Right kidney (tissue), 1 donor: ENCODE measurements at regions not wholly inside any gene's neighbourhood (a gene's known extent, or its start where the extent isn't known, plus 50 kb on each side); places are given as distances from the start of the nearest gene placed in this dataset.

Experiments
- DNase-seq: peaks from one replicate; pipeline ENCODE4 v3.0.0-alpha.2; 2016

DNA sequence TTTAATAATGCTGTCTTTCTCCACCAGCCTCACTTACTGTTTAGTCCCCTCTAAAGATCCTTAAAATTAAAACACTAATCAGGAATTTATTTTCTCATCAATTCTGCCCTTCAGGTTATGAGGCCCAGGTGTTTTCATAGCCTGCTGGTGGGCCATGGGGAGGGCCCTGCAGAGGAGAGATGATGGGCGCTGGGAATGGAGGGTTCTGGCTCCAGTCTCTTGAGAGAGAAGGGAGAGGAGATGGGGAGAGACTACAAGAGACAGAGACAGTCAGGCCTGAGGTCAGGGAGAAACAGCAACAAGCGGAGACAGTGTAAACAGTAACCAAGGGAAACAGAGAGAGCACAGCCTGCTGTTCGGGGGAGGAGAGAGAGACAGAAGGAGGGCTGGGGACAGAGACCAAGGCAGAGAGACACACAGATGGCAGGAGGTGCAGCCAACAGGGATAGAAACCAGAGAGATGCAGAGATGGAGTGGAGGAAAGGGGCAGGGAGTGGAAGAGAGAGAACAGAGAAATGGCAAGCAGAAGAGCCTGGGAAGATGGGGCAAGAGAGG is 187.3 kb upstream of the SYT13 start:
- no peak for DNase-seq

GRCh38 chr11:45472716-45473317 is 186.7 kb upstream of the SYT13 start:
- DNase-seq: no peak

- DNase-seq: no peak
Observed at GRCh38 chr11:45471266-45471665, 185.1 kb upstream of the SYT13 start.

DNA sequence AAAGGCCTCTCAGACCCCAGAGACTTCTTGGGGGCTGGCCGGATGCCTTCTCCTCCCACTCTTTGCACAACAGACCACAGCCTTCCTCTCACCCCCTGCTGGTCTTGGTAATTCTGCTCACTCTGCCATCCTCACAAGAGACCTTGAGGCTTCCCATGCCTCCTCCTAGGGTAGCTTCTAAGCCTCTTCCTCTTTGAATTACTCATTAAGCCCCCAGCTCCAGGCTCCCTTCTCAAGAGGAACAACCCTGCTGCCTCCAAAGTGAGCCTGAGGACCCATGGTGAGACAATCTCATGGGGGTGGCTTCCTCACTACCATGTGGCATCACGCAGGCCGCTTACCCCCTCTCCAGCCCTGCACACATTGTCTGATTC is 184.6 kb upstream of the SYT13 start:
- DNase-seq: no peak

GRCh38 chr11:45470151-45470793 is 184.1 kb upstream of the SYT13 start:
- no peak for DNase-seq

DNA sequence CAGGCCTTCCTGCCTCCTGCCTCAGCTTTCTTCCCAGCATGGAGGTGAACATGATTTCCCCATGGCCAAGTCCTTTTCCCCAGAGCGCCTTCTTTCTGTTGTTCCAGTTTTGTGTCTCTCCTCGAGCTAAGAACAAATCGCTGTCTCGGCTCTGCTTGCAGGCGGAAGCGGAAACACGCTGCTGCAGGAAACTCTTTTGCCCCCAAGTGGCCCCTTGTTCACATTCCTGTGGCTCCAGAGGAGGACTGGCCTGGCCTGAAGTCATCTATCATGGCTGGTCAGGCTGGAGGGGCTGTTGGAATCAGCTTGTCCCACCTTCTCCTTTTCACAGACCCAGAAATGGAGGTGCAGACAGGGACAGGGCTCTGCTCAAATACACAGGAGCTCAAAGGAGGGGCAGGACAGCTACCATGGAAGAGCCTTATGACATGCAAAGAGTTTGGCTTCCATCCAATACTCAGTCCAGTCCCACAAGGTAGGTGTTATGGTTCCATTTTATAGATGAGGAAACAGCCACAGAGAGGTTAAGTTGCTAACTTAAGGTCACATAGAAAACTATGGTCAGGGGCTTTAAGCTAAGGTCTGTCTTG is 182.2 kb upstream of the SYT13 start:
- peak; percentile 35 for DNase-seq

- no peak for DNase-seq
Observed at GRCh38 chr11:45463541-45463940, 177.4 kb upstream of the SYT13 start.

- DNase-seq: no peak
Observed at GRCh38 chr11:45461514-45461913, 175.4 kb upstream of the SYT13 start.

- no peak for DNase-seq
Observed at GRCh38 chr11:45459491-45459890, 173.3 kb upstream of the SYT13 start.

DNA sequence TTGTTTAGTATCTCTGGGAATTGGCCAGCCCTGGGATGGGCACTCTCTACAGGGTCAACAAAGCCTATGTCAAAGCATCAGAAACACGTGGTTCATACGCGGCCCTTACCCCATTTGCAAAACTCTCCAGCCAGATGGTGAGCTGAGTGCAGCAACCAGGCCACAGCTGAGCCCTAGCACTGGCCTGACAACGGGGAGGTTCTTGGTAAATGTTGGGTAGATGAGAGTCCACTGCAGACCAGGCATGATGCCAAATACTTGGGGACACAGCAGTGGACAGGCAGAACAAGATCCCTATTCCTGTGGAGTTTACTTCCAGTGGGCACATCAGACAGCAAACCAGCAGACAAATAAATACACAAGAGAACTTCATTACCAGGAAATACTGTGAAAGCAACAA is 172.1 kb upstream of the SYT13 start:
- DNase-seq: no peak

GRCh38 chr11:45457649-45458048 is 171.5 kb upstream of the SYT13 start:
- no peak for DNase-seq

GRCh38 chr11:45456686-45457085 is 170.5 kb upstream of the SYT13 start:
- DNase-seq: no peak

GRCh38 chr11:45455536-45455935 is 169.4 kb upstream of the SYT13 start:
- DNase-seq: no peak

GRCh38 chr11:45454917-45455401 is 168.8 kb upstream of the SYT13 start:
- DNase-seq: no peak

GRCh38 chr11:45453721-45454120 is 167.6 kb upstream of the SYT13 start:
- no peak for DNase-seq

DNA sequence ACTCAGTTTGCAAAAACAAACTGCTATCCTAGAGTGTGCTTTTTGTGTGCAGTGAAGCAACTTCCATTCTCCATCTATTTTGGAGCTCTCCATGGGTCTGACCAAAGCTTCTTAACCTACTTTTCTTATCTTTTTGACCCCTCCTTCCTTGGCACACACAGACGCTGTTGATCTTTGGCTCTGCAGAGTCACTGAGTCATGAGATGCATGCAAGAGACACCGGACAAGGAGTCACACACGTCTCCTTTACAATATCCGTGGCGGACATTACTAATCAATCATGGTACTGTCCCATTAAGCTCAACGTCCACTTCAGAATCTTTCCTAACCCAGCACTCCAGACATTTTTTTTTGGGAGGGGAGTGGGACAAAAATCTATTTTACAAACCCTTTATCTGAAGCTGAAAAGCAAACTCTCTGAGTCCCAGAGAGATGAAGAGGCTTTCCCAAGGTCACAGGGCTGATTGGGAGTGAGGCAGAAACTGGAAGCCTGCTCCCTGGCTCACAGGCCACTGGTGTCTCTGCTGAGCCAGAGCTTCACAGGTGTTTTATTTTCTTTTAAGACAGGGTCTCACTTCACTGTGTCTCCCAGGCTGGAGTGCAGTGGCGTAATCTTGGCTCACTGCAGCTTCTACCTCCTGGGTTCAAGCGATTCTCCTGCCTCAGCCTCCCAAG is 165.8 kb upstream of the SYT13 start:
- DNase-seq: no peak

- DNase-seq: no peak
Observed at GRCh38 chr11:45450189-45450588, 164.0 kb upstream of the SYT13 start.

DNA sequence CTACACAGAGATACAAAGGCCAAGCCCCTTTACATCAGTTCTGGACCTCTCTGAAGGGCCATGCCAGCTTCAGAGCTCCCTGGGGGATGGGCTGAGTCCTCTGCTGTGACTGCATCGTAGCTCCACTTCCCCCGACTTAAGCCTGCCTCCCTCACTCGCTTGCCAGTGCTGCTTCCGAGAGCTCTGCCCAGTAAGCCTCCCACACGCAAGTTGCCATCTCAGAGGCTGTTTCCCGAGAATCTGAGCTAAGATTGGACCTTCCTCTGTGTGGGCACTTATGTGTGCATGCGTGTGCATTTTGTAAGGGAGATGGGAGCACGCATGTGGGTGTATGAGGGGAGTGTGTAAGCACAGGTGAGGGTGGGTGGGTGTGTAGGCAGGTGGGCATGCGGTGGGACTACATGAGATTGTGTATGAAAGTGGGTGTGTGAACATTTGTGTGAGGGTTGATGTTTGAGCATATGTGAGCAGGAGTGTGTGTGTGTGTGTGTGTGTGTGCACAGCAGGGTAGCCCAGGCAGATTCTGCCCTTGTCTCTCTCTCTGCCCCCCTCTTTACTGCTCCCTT is 163.0 kb upstream of the SYT13 start:
- DNase-seq: no peak

DNA sequence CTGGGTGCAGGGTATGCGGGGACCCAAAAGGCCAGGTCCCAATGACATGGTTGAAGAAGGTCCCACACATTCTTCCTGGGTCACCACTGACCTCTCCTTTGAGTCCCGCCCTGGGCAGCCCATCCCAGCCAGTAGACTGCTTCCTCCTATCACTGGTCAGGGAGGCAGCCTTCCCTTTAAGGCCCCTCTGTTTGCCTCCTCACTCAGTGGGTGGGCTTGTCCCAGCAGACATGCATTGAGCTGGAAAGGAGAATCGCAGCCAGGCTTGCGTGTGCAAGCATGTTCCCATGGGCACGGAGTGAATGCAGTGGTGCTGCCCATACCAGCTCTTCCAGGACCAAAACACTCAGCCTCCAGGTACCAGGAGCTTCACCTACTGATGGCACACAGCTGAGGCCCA is 162.4 kb upstream of the SYT13 start:
- DNase-seq: no peak

DNA sequence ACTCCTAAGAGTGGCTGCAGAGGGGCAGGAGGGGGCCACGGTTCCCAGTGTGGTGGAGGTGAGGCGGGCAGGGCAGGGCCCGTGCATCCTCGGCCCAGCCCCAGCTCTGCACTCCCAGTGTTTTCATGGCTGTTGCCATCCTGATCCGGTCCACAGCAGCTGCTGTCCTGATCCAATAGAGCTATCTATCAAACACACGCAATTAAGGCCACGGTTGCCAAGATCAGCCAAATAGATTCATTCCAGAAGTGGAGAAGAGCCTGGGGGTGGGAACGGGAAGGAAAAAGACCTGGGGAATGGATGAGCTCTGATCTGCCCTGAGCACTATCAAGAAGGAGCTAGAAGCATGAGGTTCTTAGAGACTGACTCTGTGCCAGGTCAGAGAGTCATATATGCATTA is 160.9 kb upstream of the SYT13 start:
- DNase-seq: no peak

- DNase-seq: no peak
Observed at GRCh38 chr11:45446434-45446833, 160.3 kb upstream of the SYT13 start.

DNA sequence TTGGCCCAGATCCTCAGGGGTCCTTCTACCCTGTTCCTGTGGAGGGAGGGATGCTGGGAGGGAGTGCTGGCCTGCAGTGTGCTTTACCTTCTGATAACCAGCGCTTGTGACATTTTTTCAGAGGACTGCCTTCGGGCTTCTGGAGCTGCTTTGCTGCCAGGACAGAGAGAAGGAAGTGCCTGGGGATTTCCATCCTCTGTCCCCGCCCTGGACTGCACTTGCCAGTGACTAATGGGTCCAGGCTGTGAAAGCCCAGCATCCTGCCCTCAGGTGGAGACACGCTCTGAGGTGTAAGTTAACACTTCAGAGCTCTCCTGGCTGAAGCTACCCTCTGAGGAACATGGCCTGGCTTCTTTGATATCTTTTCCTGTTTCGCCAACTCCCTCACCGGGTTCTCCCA is 158.7 kb upstream of the SYT13 start:
- DNase-seq: no peak

DNA sequence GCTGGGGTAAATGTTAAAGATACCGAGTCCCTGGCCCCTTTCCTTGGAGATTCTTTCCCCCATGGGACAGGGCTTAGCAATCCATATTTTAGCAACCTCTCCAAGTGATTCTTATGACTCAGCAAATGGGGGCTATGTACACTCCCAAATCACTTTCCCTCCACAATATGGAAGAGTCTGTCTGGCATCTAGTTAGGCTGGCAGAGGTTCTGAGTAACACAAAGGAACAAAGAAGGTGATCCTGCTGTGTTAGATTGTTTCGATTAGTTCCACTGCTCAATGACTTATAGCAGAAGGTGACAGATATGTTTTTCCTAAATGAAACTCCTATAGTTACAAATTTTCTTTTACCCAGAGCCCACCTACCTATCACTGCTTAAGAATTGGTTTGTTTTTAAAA is 154.0 kb upstream of the SYT13 start:
- DNase-seq: no peak
